ENCODE measurements at regions not wholly inside any gene's neighbourhood (a gene's known extent, or its start where the extent isn't known, plus 50 kb on each side); places are given as distances from the start of the nearest gene placed in this dataset.

- DNase-seq: no peak
Observed at GRCh38 chr22:27463121-27463660, 338.4 kb downstream of the MN1 start.

GRCh38 chr22:27466229-27466628 is 335.3 kb downstream of the MN1 start:
- no peak for DNase-seq

- DNase-seq: no peak
Observed at GRCh38 chr22:27466778-27467438, 334.6 kb downstream of the MN1 start.

GRCh38 chr22:27467711-27468110 is 333.8 kb downstream of the MN1 start:
- no peak for DNase-seq

- DNase-seq: no peak
Observed at GRCh38 chr22:27468712-27469111, 332.8 kb downstream of the MN1 start.

- DNase-seq: no peak
Observed at GRCh38 chr22:27470169-27470772, 331.3 kb downstream of the MN1 start.

- DNase-seq: no peak
Observed at GRCh38 chr22:27472975-27473374, 328.6 kb downstream of the MN1 start.

- DNase-seq: no peak
Observed at GRCh38 chr22:27473533-27473932, 328.0 kb downstream of the MN1 start.

GRCh38 chr22:27474112-27474571 is 327.4 kb downstream of the MN1 start:
- no peak for DNase-seq

- no peak for DNase-seq
Observed at GRCh38 chr22:27474711-27475547, 326.6 kb downstream of the MN1 start.

GRCh38 chr22:27475548-27475897 is 326.0 kb downstream of the MN1 start:
- DNase-seq: no peak

GRCh38 chr22:27476318-27476717 is 325.2 kb downstream of the MN1 start:
- no peak for DNase-seq

- DNase-seq: no peak
Observed at GRCh38 chr22:27476729-27477128, 324.8 kb downstream of the MN1 start.

GRCh38 chr22:27477171-27477570 is 324.4 kb downstream of the MN1 start:
- no peak for DNase-seq

GRCh38 chr22:27480487-27480886 is 321.1 kb downstream of the MN1 start:
- DNase-seq: no peak

GRCh38 chr22:27482402-27482801 is 319.2 kb downstream of the MN1 start:
- no peak for DNase-seq

- no peak for DNase-seq
Observed at GRCh38 chr22:27483095-27483785, 318.3 kb downstream of the MN1 start.

GRCh38 chr22:27485842-27486241 is 315.7 kb downstream of the MN1 start:
- DNase-seq: no peak

GRCh38 chr22:27487600-27488452 is 313.7 kb downstream of the MN1 start:
- no peak for DNase-seq

- no peak for DNase-seq
Observed at GRCh38 chr22:27488456-27489177, 312.9 kb downstream of the MN1 start.

GRCh38 chr22:27489178-27489675 is 312.3 kb downstream of the MN1 start:
- DNase-seq: no peak

Data from SHP77 (cell line).